IMR-90 (cell line): ENCODE measurements at regions not wholly inside any gene's neighbourhood (a gene's known extent, or its start where the extent isn't known, plus 50 kb on each side); places are given as distances from the start of the nearest gene placed in this dataset.
"Not testable (repeated sequence)": the region's sequence is repeated elsewhere in the genome, so short reads cannot be mapped to it uniquely, and the experiment has no call there.

Experiments used
- ATAC-seq: fragments of 200-7000 bp; cut with Tn5 transposase; 2 replicates; pipeline ENCODE4 v1.9.1; 2020; ENCODE audit warnings: low read depth, mild to moderate bottlenecking, moderate library complexity
- BruUV-seq: library from RNA; stranded (reverse); fragments of 400-500 nt; replicated peaks from 2 replicates; lab custom pipeline; 2021; lab: Mats Ljungman, UMichigan
- CTCF ChIA-PET: fragments of 300-600 bp; formaldehyde crosslinking; extraction: SDS; loops from one replicate; lab custom pipeline; 2021; ENCODE audit warnings: antibody characterized with exemption; lab: Yijun Ruan, JAX
- POLR2A ChIA-PET: fragments of 300-600 bp; sonication (Branson Sonifier 250); formaldehyde crosslinking; loops from one replicate; lab custom pipeline; 2022; ENCODE audit warnings: antibody characterized with exemption; ENCODE audit not compliant: unreplicated experiment; lab: Charles Lee
- DNase-seq: peaks from one replicate; pipeline ENCODE4 v3.0.0; 2013
- H2AFZ ChIP-seq: replicated peaks from 2 replicates; pipeline ENCODE3; 2013; ENCODE audit warnings: low read length, mild to moderate bottlenecking; ENCODE audit not compliant: poor library complexity
- H2AK5ac ChIP-seq: 2 replicates; pipeline ENCODE4 v1.6.1; 2013; ENCODE audit warnings: low read depth, low read length, inconsistent platforms
- H2AK9ac ChIP-seq: replicated peaks from 2 replicates; pipeline ENCODE3; 2013; ENCODE audit warnings: mild to moderate bottlenecking, low read depth, low read length, moderate library complexity; ENCODE audit not compliant: poor library complexity
- H2BK120ac ChIP-seq: 2 replicates; pipeline ENCODE4 v1.6.1; 2013; ENCODE audit warnings: low read depth, low read length, inconsistent platforms
- H2BK15ac ChIP-seq: 3 replicates; pipeline ENCODE4 v1.6.1; 2013; ENCODE audit warnings: low read depth, low read length, inconsistent platforms
- H2BK20ac ChIP-seq: 2 replicates; pipeline ENCODE4 v1.6.1; 2013; ENCODE audit warnings: low read depth, mild to moderate bottlenecking, inconsistent platforms, low read length, moderate library complexity
- H2BK5ac ChIP-seq: 2 replicates; pipeline ENCODE4 v1.6.1; 2013; ENCODE audit warnings: mild to moderate bottlenecking, low read depth, low read length, inconsistent platforms; ENCODE audit not compliant: poor library complexity, severe bottlenecking
- H3K14ac ChIP-seq: replicated peaks from 2 replicates; pipeline ENCODE4 v1.6.1; 2013; ENCODE audit warnings: low read depth, low read length, inconsistent platforms
- H3K18ac ChIP-seq: 2 replicates; pipeline ENCODE4 v1.6.1; 2013; ENCODE audit warnings: low read depth, low read length, control low read depth
- H3K23ac ChIP-seq: 2 replicates; pipeline ENCODE4 v1.6.1; 2013; ENCODE audit warnings: low read depth, low read length, inconsistent platforms
- H3K27ac ChIP-seq: 2 replicates; pipeline ENCODE4 v1.5.1; 2013; ENCODE audit warnings: mild to moderate bottlenecking, control low read depth, low read length; ENCODE audit not compliant: insufficient read depth
- H3K27me3 ChIP-seq: 2 replicates; pipeline ENCODE4 v1.6.1; 2013; ENCODE audit warnings: low read length; ENCODE audit not compliant: control insufficient read depth, insufficient read depth
- H3K36me3 ChIP-seq: 2 replicates; pipeline ENCODE4 v1.6.1; 2013; ENCODE audit warnings: low read length, mixed read lengths; ENCODE audit not compliant: control insufficient read depth, insufficient read depth
- H3K4ac ChIP-seq: 2 replicates; pipeline ENCODE4 v1.6.1; 2013; ENCODE audit warnings: low read depth, low read length, inconsistent platforms
- H3K4me1 ChIP-seq: 2 replicates; pipeline ENCODE4 v1.6.1; 2013; ENCODE audit warnings: low read length, mixed read lengths; ENCODE audit not compliant: control insufficient read depth, insufficient read depth
- H3K4me2 ChIP-seq: 2 replicates; pipeline ENCODE4 v1.6.1; 2013; ENCODE audit warnings: low read depth, mild to moderate bottlenecking, control low read depth, low read length, moderate library complexity
- H3K4me3 ChIP-seq: 2 replicates; pipeline ENCODE4 v1.5.1; 2013; ENCODE audit warnings: low read depth, mild to moderate bottlenecking, control low read depth, low read length, moderate library complexity; ENCODE audit not compliant: insufficient read depth
- H3K56ac ChIP-seq: 2 replicates; pipeline ENCODE4 v1.6.1; 2013; ENCODE audit warnings: low read length, inconsistent platforms; ENCODE audit not compliant: insufficient read depth; ENCODE audit errors: extremely low read depth
- H3K79me1 ChIP-seq, 2 experiments: 2 replicates each; pipeline ENCODE4 v1.6.1; 2013; ENCODE audit warnings: low read length in 2 of 2, inconsistent platforms in 1 of 2, low read depth in 1 of 2
- H3K9ac ChIP-seq: 2 replicates; pipeline ENCODE4 v1.6.1; 2013; ENCODE audit warnings: low read depth, low read length, control low read depth
- H3K9me1 ChIP-seq: 2 replicates; pipeline ENCODE4 v1.6.1; 2013; ENCODE audit warnings: low read length, inconsistent platforms; ENCODE audit not compliant: insufficient read depth
- H3K9me3 ChIP-seq: 2 replicates; pipeline ENCODE4 v1.6.1; 2013; ENCODE audit warnings: low read length; ENCODE audit not compliant: control insufficient read depth, insufficient read depth
- H4K20me1 ChIP-seq: 2 replicates; pipeline ENCODE4 v1.6.1; 2013; ENCODE audit warnings: low read length, inconsistent platforms; ENCODE audit not compliant: insufficient read depth
- H4K5ac ChIP-seq: 2 replicates; pipeline ENCODE4 v1.6.1; 2013; ENCODE audit warnings: mild to moderate bottlenecking, low read depth, low read length, control low read depth
- H4K8ac ChIP-seq, 2 experiments: 2 replicates each; pipeline ENCODE4 v1.6.1; 2013; ENCODE audit warnings: low read depth in 2 of 2, low read length in 2 of 2, control low read depth in 1 of 2, inconsistent platforms in 1 of 2
- H4K91ac ChIP-seq: 2 replicates; pipeline ENCODE4 v1.6.1; 2013; ENCODE audit warnings: low read depth, low read length, inconsistent platforms; ENCODE audit not compliant: insufficient read depth
- CHD1 ChIP-seq: IDR thresholded peaks from 2 replicates; pipeline ENCODE4 v1.6.1; 2012; ENCODE audit warnings: low read depth, low read length, improper control_type of control experiment
- ELK1 ChIP-seq: fragments of 150-350 bp; IDR thresholded peaks from 2 replicates; pipeline ENCODE4 v1.6.1; 2016; ENCODE audit warnings: low read depth, mild to moderate bottlenecking, low read length, moderate library complexity, borderline replicate concordance
- FOS ChIP-seq: fragments of 150-350 bp; IDR thresholded peaks from 2 replicates; pipeline ENCODE4 v1.6.1; 2016; ENCODE audit warnings: low read depth, low read length
- NFE2L2 ChIP-seq: fragments of 150-350 bp; IDR thresholded peaks from 2 replicates; pipeline ENCODE4 v1.6.1; 2016; ENCODE audit warnings: low read depth, mild to moderate bottlenecking, low read length
- POLR2A ChIP-seq: IDR thresholded peaks from 2 replicates; pipeline ENCODE4 v1.6.1; 2012; ENCODE audit warnings: mild to moderate bottlenecking, low read depth, low read length
- RAD21 ChIP-seq: IDR thresholded peaks from 2 replicates; pipeline ENCODE4 v1.6.1; 2012; ENCODE audit warnings: low read length, improper control_type of control experiment
- WGBS, 2 experiments: methylation state at CpG; one replicate each; pipeline versions ENCODE4 v1.1.5 to v1.1.7; 2013; ENCODE audit warnings: missing lambda C conversion rate in 2 of 2; ENCODE audit not compliant: insufficient read length in 1 of 2; ENCODE audit errors: extremely low coverage in 2 of 2; 5-methylcytosine and 5-hydroxymethylcytosine counted together
- dilution Hi-C: fragments of 300-500 bp; cut with HindIII; formaldehyde crosslinking; loops from one replicate; pipeline ENCODE4 v1.14.3; 2018; ENCODE audit warnings: low sequenced_read_pairs; ENCODE audit not compliant: unreplicated experiment
- in situ Hi-C: fragments of 300-500 bp; cut with MboI; formaldehyde crosslinking; loops from 3 replicates; pipeline ENCODE4 v1.14.3; 2019; ENCODE audit warnings: low sequenced_read_pairs, inconsistent platforms, mixed read lengths
- intact Hi-C: fragments of 100-400 bp; cut with micrococcal nuclease; formaldehyde crosslinking; loops from 2 replicates; pipeline ENCODE4 v1.10.0; 2022

GRCh38 chr11:110514967-110515366 is 85.2 kb downstream of the FDX1 start:
- dilution Hi-C loops, result no loop called here
- H3K36me3 ChIP-seq, result no peaks in the 10 kb centered on the region
- no peak overlapping the region for H4K8ac ChIP-seq
- CTCF ChIA-PET, result interaction anchor here (0.6 kb wide), 1 partner anchor 63 kb away, joined by 6 read pairs; no protein-coding TSS in a partner anchor
- no peaks in the 10 kb centered on the region; the same call in 1 of the 2 replicates for H3K4me1 ChIP-seq
- H2AK9ac ChIP-seq, result no peak overlapping the region
- in situ Hi-C loops, result no loop called here
- H4K5ac ChIP-seq, result no peak overlapping the region
- H3K9ac ChIP-seq, result no peak overlapping the region
- no peaks in the 10 kb centered on the region for H4K20me1 ChIP-seq
- H2AK5ac ChIP-seq, result no peak overlapping the region
- no peak overlapping the region for H3K27ac ChIP-seq
- no peaks in the 10 kb centered on the region for H3K9me3 ChIP-seq
- H3K56ac ChIP-seq, result no peak overlapping the region
- no peaks in the 10 kb centered on the region for H3K79me1 ChIP-seq
- no peak overlapping the region for H3K14ac ChIP-seq
- intact Hi-C loops, result no loop called here
- H2BK120ac ChIP-seq, result no peak overlapping the region
- H3K4me3 ChIP-seq, result no peak overlapping the region
- no peak overlapping the region for H3K23ac ChIP-seq
- no peak overlapping the region for H2BK15ac ChIP-seq
- no peak overlapping the region for H4K91ac ChIP-seq
- H3K27me3 ChIP-seq, result no peaks in the 10 kb centered on the region
- ATAC-seq, result no peak
- DNase-seq, result no peak
- POLR2A ChIA-PET, result no interaction called here
- 100% methylated on average over 2 of the region's 4 CpGs; no CpG with 5 or more reads in 1 of the 2 experiments for WGBS, 2 experiments
- H3K4me2 ChIP-seq, result no peak overlapping the region
- no peak overlapping the region for H2BK5ac ChIP-seq
- H3K18ac ChIP-seq, result no peak overlapping the region
- 0 out of 2 replicates have a peak, but pooled peaks cover 4% of the 10 kb centered on the region for H3K9me1 ChIP-seq
- H3K4ac ChIP-seq, result no peak overlapping the region
- no peak overlapping the region for H2BK20ac ChIP-seq
- TF ChIP-seq POLR2A, result no peak
- no peak for TF ChIP-seq FOS
- TF ChIP-seq RAD21, result no peak
- TF ChIP-seq CHD1, result no peak
- no peak for TF ChIP-seq ELK1
- no peak for TF ChIP-seq NFE2L2
- BruUV-seq, result no TSS peak
- H2AFZ ChIP-seq, result no peak overlapping the region

- H4K5ac ChIP-seq, H3K14ac ChIP-seq, H3K27me3 ChIP-seq, H2BK120ac ChIP-seq, H2AFZ ChIP-seq, H3K4me3 ChIP-seq, POLR2A ChIA-PET, H3K79me1 ChIP-seq, H2BK20ac ChIP-seq, H4K20me1 ChIP-seq, H3K56ac ChIP-seq, H3K4me2 ChIP-seq, H3K27ac ChIP-seq, ATAC-seq, H2AK9ac ChIP-seq, BruUV-seq, H3K4ac ChIP-seq, H2AK5ac ChIP-seq, H2BK5ac ChIP-seq, H3K9me3 ChIP-seq, dilution Hi-C loops, H3K9ac ChIP-seq, CTCF ChIA-PET, H3K4me1 ChIP-seq, H3K36me3 ChIP-seq, H3K23ac ChIP-seq, in situ Hi-C loops, H4K8ac ChIP-seq, DNase-seq, H4K91ac ChIP-seq, H3K18ac ChIP-seq, intact Hi-C loops, H3K9me1 ChIP-seq, H2BK15ac ChIP-seq: not testable (repeated sequence)
- WGBS, 2 experiments, result no CpG with 5 or more reads among the region's 5 CpGs
Observed at GRCh38 chr11:110517381-110517780, 87.6 kb downstream of the FDX1 start.
